ENCODE measurements at regions not wholly inside any gene's neighbourhood (a gene's known extent, or its start where the extent isn't known, plus 50 kb on each side); places are given as distances from the start of the nearest gene placed in this dataset.

GRCh38 chr1:169041366-169041765, 65.1 kb upstream of the ATP1B1 start:
- no peaks in the 10 kb centered on the region for H3K27me3 ChIP-seq (replicated peaks; ENCODE audit: insufficient read depth)
- H3K36me3 ChIP-seq, result no peaks in the 10 kb centered on the region
- DNase-seq (ENCODE audit: low spot score) (no peak), ATAC-seq (ENCODE audit: insufficient number of reproducible peaks, low FRiP score, low read depth) (no peak)
- H3K4me1 ChIP-seq (ENCODE audit: control insufficient read depth in 1 of 2, low read depth in 2 of 2), result peaks cover 0 to 9% of the 10 kb centered on the region in 2 donors
- H3K27ac ChIP-seq, result no peak overlapping the region
- no peak for TF ChIP-seq CTCF (IDR thresholded peaks at IDR 0.05)
- H3K4me3 ChIP-seq, result no peak overlapping the region
- H3K9me3 ChIP-seq, result no peaks in the 10 kb centered on the region

GRCh38 chr1:169042377-169042776, 64.1 kb upstream of the ATP1B1 start:
- no peak for TF ChIP-seq CTCF (IDR thresholded peaks at IDR 0.05)
- Histone ChIP-seq H3K4me3 (no peak overlapping the region), H3K27me3 (replicated peaks; ENCODE audit: insufficient read depth) (no peaks in the 10 kb centered on the region), H3K27ac (no peak overlapping the region), H3K9me3 (no peaks in the 10 kb centered on the region), H3K36me3 (no peaks in the 10 kb centered on the region), H3K4me1 (ENCODE audit: control insufficient read depth in 1 of 2, low read depth in 2 of 2) (peaks cover 0 to 9% of the 10 kb centered on the region in 2 donors)
- ATAC-seq (ENCODE audit: insufficient number of reproducible peaks, low FRiP score, low read depth), result no peak
- no peak for DNase-seq (ENCODE audit: low spot score)

- no peaks in the 10 kb centered on the region for H3K36me3 ChIP-seq
- ATAC-seq (ENCODE audit: insufficient number of reproducible peaks, low FRiP score, low read depth), result no peak
- DNase-seq (ENCODE audit: low spot score), result no peak
- TF ChIP-seq CTCF (IDR thresholded peaks at IDR 0.05), result no peak
- no peak overlapping the region for H3K27ac ChIP-seq
- no peak overlapping the region for H3K4me3 ChIP-seq
- no peaks in the 10 kb centered on the region for H3K27me3 ChIP-seq (replicated peaks; ENCODE audit: insufficient read depth)
- H3K9me3 ChIP-seq, result no peaks in the 10 kb centered on the region
- H3K4me1 ChIP-seq (ENCODE audit: control insufficient read depth in 1 of 2, low read depth in 2 of 2), result peaks cover 0 to 9% of the 10 kb centered on the region in 2 donors
These were observed 62.7 kb upstream of the ATP1B1 start for GRCh38 chr1:169043823-169044222.

- no peak for ATAC-seq (ENCODE audit: insufficient number of reproducible peaks, low FRiP score, low read depth)
- no peak overlapping the region for H3K27ac ChIP-seq
- H3K27me3 ChIP-seq (replicated peaks; ENCODE audit: insufficient read depth), result no peaks in the 10 kb centered on the region
- no peaks in the 10 kb centered on the region for H3K36me3 ChIP-seq
- H3K9me3 ChIP-seq, result no peaks in the 10 kb centered on the region
- no peak for TF ChIP-seq CTCF (IDR thresholded peaks at IDR 0.05)
- DNase-seq (ENCODE audit: low spot score), result no peak
- no peak overlapping the region for H3K4me3 ChIP-seq
- peaks cover 0 to 9% of the 10 kb centered on the region in 2 donors for H3K4me1 ChIP-seq (ENCODE audit: control insufficient read depth in 1 of 2, low read depth in 2 of 2)
These were observed 62.2 kb upstream of the ATP1B1 start for GRCh38 chr1:169044296-169044695.

- ATAC-seq (ENCODE audit: insufficient number of reproducible peaks, low FRiP score, low read depth), result no peak
- TF ChIP-seq CTCF (IDR thresholded peaks at IDR 0.05), result no peak
- Histone ChIP-seq H3K27ac (no peak overlapping the region), H3K9me3 (no peaks in the 10 kb centered on the region), H3K4me1 (ENCODE audit: control insufficient read depth in 1 of 2, low read depth in 2 of 2) (peaks cover 0 to 9% of the 10 kb centered on the region in 2 donors), H3K36me3 (no peaks in the 10 kb centered on the region), H3K27me3 (replicated peaks; ENCODE audit: insufficient read depth) (no peaks in the 10 kb centered on the region), H3K4me3 (no peak overlapping the region)
- no peak for DNase-seq (ENCODE audit: low spot score)
These were observed 61.5 kb upstream of the ATP1B1 start for GRCh38 chr1:169044971-169045370.

Measured in thoracic aorta (tissue), 2 donors.